MM.1S (cell line): ENCODE measurements at regions not wholly inside any gene's neighbourhood (a gene's known extent, or its start where the extent isn't known, plus 50 kb on each side); places are given as distances from the start of the nearest gene placed in this dataset.

Source experiments
- DNase-seq: peaks from one replicate; pipeline ENCODE4 v3.0.0-alpha.2; 2015
- H2AFZ ChIP-seq: fragments of 300-600 bp; sonication (generic); 2 replicates; pipeline ENCODE4 v1.6.0; 2016; ENCODE audit warnings: antibody characterized with exemption, low read length
- H3F3A ChIP-seq: fragments of 300-600 bp; sonication (generic); 2 replicates; pipeline ENCODE4 v1.6.1; 2016; ENCODE audit warnings: mild to moderate bottlenecking, antibody characterized with exemption, low read length, moderate library complexity, mixed read lengths; ENCODE audit not compliant: insufficient read depth
- H3K27ac ChIP-seq: fragments of 300-600 bp; sonication (generic); 2 replicates; pipeline ENCODE4 v1.5.1; 2016; ENCODE audit warnings: mild to moderate bottlenecking, low read length
- H3K27me3 ChIP-seq: fragments of 300-600 bp; sonication (generic); replicated peaks from 2 replicates; pipeline ENCODE4 v1.6.0; 2016; ENCODE audit warnings: low read length; ENCODE audit not compliant: insufficient read depth
- H3K36me3 ChIP-seq: fragments of 300-600 bp; sonication (generic); replicated peaks from 2 replicates; pipeline ENCODE4 v1.6.1; 2016; ENCODE audit warnings: mild to moderate bottlenecking, low read length, mixed read lengths; ENCODE audit not compliant: insufficient read depth
- H3K4me1 ChIP-seq: fragments of 300-600 bp; sonication (generic); 2 replicates; pipeline ENCODE4 v1.6.1; 2016; ENCODE audit warnings: low read length, mixed read lengths
- H3K4me2 ChIP-seq: fragments of 300-600 bp; sonication (generic); 2 replicates; pipeline ENCODE4 v1.6.0; 2016; ENCODE audit warnings: low read depth, low read length
- H3K4me3 ChIP-seq: fragments of 300-600 bp; sonication (generic); 2 replicates; pipeline ENCODE4 v1.5.1; 2016; ENCODE audit warnings: low read length, mixed read lengths
- H3K79me2 ChIP-seq: fragments of 300-600 bp; sonication (generic); 2 replicates; pipeline ENCODE4 v1.6.1; 2016; ENCODE audit warnings: mixed run types, low read length, mixed read lengths
- H3K9ac ChIP-seq: fragments of 300-600 bp; sonication (generic); 2 replicates; pipeline ENCODE4 v1.6.1; 2016; ENCODE audit warnings: low read length, mixed read lengths
- H3K9me2 ChIP-seq: fragments of 300-600 bp; sonication (generic); replicated peaks from 2 replicates; pipeline ENCODE4 v1.6.1; 2016; ENCODE audit warnings: mild to moderate bottlenecking, low read length, mixed read lengths; ENCODE audit not compliant: insufficient read depth
- H3K9me3 ChIP-seq: fragments of 300-600 bp; sonication (generic); replicated peaks from 2 replicates; pipeline ENCODE4 v1.6.1; 2016; ENCODE audit warnings: mild to moderate bottlenecking, low read length, mixed read lengths; ENCODE audit not compliant: insufficient read depth
- H4K20me1 ChIP-seq: fragments of 300-600 bp; sonication (generic); 2 replicates; pipeline ENCODE4 v1.6.1; 2016; ENCODE audit warnings: mild to moderate bottlenecking, low read length, moderate library complexity, mixed read lengths; ENCODE audit not compliant: insufficient read depth
- CTCF ChIP-seq: fragments of 300-600 bp; sonication (generic); IDR thresholded peaks from 2 replicates; pipeline ENCODE4 v1.5.1; 2016; ENCODE audit warnings: antibody characterized with exemption, low read length, mixed read lengths
- EZH2 ChIP-seq: fragments of 300-600 bp; sonication (generic); optimal IDR thresholded peaks from 2 replicates; pipeline ENCODE3; 2017; ENCODE audit warnings: low read depth, mild to moderate bottlenecking, antibody characterized with exemption, low read length, mixed read lengths
- EZH2phosphoT487 ChIP-seq: fragments of 300-600 bp; sonication (generic); IDR thresholded peaks from 2 replicates; pipeline ENCODE4 v1.6.1; 2018; ENCODE audit warnings: antibody characterized with exemption, low read length

GRCh38 chr1:18015719-18016118 lies 91.9 kb upstream of the IGSF21 start:
- no peak for DNase-seq

GRCh38 chr1:18018366-18018765 lies 89.2 kb upstream of the IGSF21 start:
- Histone ChIP-seq H3F3A (no peaks in the 10 kb centered on the region), H3K9ac (no peak overlapping the region), H3K9me2 (no peaks in the 10 kb centered on the region), H3K27me3 (peaks cover 88% of the 10 kb centered on the region), H3K9me3 (no peaks in the 10 kb centered on the region), H4K20me1 (no peaks in the 10 kb centered on the region), H3K36me3 (no peaks in the 10 kb centered on the region), H3K27ac (no peak overlapping the region), H3K4me1 (no peaks in the 10 kb centered on the region), H3K79me2 (no peaks in the 10 kb centered on the region), H2AFZ (no peak overlapping the region), H3K4me2 (no peak overlapping the region), H3K4me3 (no peak overlapping the region)
- DNase-seq = no peak
- TF ChIP-seq EZH2phosphoT487 = no peak
- no peak for TF ChIP-seq CTCF
- TF ChIP-seq EZH2 = no peak

More at GRCh38 chr1:18015719-18016118, 91.9 kb upstream of the IGSF21 start:
- TF ChIP-seq CTCF = no peak
- no peak for TF ChIP-seq EZH2
- Histone ChIP-seq H3K36me3 (no peaks in the 10 kb centered on the region), H2AFZ (no peak overlapping the region), H3K9ac (no peak overlapping the region), H3K4me2 (no peak overlapping the region), H3K27me3 (peaks cover 65% of the 10 kb centered on the region), H3K79me2 (no peaks in the 10 kb centered on the region), H3K4me3 (no peak overlapping the region), H4K20me1 (no peaks in the 10 kb centered on the region), H3K9me3 (no peaks in the 10 kb centered on the region), H3K4me1 (no peaks in the 10 kb centered on the region), H3K9me2 (no peaks in the 10 kb centered on the region), H3K27ac (no peak overlapping the region), H3F3A (no peaks in the 10 kb centered on the region)

GRCh38 chr1:18020021-18020817 lies 87.4 kb upstream of the IGSF21 start:
- no peak for TF ChIP-seq EZH2
- TF ChIP-seq CTCF = no peak
- TF ChIP-seq EZH2phosphoT487 = no peak

More at GRCh38 chr1:18020021-18020817, 87.4 kb upstream of the IGSF21 start:
- H3F3A ChIP-seq = no peaks in the 10 kb centered on the region
- peaks cover 94% of the 10 kb centered on the region for H3K27me3 ChIP-seq
- H3K9me3 ChIP-seq = no peaks in the 10 kb centered on the region
- H3K36me3 ChIP-seq = no peaks in the 10 kb centered on the region
- H2AFZ ChIP-seq = no peak overlapping the region
- H3K27ac ChIP-seq = no peak overlapping the region
- H3K9ac ChIP-seq = no peak overlapping the region
- H3K9me2 ChIP-seq = no peaks in the 10 kb centered on the region
- H3K4me1 ChIP-seq = no peaks in the 10 kb centered on the region
- no peak for DNase-seq
- no peak overlapping the region for H3K4me3 ChIP-seq
- no peaks in the 10 kb centered on the region for H3K79me2 ChIP-seq
- H4K20me1 ChIP-seq = no peaks in the 10 kb centered on the region
- no peak overlapping the region for H3K4me2 ChIP-seq
